ENCODE measurements at regions not wholly inside any gene's neighbourhood (a gene's known extent, or its start where the extent isn't known, plus 50 kb on each side); places are given as distances from the start of the nearest gene placed in this dataset.

DNA sequence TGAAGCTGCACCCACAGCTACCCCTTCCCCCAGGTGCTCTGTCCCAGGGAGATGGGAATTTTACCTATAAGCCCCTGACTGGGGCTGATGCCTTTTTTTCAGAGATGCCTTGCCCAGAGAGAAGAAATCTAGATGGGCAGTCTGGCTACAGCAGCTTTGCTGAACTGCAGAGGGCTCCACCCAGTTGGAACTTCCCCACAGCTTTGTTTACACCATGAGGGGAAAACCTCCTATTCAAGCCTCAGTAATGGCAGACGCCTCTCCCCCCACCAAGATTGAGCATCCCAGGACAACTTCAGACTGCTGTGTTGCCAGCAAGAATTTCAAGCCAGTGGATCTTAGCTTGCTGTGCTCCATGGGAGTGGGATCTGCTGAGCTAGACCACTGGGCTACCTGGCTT is 122.6 kb upstream of the MOCS1 start:
- no peak for DNase-seq

DNA sequence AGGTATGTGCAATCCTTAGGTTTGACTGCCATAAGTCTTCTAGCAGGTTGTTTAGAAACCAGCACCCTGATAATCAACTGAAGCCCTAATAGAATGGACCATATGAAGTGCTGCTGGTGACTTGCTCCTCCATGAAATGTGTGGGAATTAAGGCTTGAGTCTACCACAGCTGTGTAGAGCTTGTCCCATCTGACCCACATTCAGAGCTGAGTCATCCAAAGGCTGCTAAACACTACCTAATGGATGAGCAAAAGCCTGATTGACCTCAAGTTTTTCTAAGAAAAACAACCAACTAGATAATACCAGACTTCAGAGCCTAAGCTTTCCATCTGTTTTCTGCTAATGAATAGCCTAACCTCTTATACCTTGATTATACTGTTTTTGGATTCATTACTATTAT is 120.3 kb upstream of the MOCS1 start:
- no peak for DNase-seq

DNA sequence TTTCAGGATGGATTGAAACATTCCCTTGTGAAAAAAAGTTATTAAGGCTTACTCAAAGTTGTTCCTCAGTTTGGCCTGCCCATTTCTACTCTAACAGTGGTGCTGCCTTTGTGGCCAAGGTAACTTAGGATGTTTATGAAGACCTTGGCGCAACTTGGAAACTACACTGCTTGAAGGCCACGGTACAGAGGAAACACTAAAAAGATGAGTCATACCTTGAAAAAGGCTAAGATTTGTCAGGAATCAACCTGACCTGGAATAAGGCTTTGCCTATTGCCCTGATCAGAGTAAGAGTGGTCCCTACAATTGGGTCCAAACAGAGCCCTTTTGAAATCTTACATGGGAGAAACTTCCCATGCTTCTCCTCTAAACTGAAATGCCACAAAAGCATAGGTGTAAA is 119.9 kb upstream of the MOCS1 start:
- no peak for DNase-seq

DNA sequence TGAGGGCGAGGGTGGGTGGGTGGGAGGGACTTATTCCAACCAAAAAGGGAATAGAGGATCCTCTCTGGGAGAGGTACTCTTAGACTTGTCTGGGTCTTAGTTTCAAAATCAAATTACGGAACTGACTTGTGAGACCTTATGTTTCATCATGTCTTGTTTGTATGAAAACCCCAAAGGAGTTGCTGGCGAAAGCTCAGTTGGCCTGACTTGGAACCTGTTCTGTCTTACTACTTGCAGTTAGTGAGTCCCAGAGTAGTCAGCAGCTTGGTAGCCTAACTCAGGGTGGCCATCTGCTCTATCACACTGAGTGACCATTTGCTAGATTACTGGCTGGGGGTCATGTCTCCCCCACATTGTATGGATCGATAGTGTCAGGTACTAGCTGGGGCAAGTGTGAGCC is 114.9 kb upstream of the MOCS1 start:
- no peak for DNase-seq

DNA sequence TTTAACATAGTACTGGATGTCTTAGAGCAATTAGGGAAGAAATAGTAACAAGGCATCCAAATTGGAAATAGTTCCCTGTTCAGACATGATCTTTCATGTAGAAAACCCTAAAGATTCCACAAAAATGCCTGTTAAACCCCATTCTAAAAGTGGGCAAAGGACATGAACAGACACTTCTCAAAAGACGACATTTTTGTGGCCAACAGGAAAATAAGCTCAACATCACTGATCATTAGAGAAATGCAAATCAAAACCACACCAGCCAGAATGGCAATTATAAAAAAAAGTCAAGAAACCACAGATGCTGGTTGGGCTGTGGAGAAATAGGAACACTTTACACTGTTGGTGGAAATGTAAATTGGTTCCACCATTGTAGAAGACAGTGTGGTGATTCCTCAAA is 109.9 kb upstream of the MOCS1 start:
- no peak for DNase-seq

DNA sequence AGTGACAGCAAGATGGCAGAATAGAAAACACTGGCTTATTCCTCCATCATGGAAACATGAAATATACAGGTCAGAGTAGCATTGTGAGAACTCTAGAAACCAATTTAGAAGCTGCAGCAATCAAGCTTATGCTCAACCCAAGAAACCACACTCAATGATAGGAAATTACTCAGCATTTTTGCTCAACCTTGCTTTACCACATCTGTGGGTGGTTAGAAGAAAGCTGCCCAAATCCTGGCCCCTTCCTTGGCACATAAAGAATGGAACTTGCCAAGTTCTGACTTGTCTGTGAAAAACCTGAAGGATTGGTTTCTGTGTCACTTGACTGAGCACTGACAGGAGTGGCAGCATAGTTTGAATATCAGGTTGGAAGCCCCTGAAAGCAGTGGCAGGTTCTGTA is 108.0 kb upstream of the MOCS1 start:
- DNase-seq, result no peak

DNA sequence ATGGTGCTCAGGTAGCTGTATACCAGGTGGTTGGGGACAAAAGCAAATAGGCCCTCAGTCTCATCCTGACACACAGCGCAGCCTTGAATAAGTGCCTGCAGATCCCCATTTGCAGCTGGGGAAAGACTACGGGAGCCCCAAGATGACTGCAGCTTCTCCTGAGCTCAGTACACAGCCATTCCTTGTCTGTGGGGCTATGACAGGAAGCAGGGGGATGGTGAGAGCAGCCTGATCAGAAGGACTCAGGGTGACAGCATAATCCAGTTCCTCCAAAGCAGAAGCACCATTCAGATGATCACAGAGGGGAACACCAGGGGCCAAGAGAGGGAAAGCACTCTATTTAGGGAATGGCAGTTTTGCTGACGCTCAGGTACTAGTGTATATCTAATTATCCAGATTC is 104.8 kb upstream of the MOCS1 start:
- no peak for DNase-seq

DNA sequence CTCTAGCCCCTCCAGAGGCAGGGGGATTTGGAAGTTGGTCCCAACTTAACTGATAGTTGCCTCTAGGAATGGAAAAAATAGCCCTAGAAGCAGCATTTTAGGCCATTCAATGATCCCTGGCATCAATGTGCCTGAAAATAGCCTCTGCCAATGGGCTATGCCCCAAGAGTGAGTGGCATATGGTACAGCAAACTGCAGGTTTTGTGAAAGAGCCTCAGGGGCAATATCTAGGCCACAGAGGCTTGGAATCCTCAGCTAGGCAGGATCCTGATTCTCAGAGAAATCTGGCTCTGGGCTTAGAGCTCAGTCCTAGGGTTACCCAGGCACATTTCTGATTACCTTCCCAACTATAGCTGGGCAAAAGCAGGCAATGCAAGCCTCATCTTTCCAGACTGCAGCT is 104.4 kb upstream of the MOCS1 start:
- no peak for DNase-seq

DNA sequence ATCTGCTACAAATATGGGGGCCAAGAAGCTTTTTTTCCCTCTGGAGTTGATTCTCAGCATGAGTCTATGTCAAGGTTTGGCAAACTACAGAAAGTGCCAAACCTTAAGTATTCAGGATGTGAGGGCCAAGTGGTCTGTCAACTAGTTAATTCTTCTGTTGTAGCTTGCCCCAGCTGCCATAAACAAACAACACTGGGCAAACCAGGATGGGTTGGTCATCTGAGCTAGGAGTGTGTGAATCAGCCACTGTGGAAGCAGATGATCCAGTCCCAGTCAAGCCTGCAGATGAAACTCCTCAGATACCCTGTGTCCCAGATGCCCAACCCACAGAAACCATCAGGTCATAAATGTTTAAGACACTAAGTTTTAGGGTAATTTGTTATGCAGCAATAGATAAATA is 103.0 kb upstream of the MOCS1 start:
- DNase-seq, result no peak

DNA sequence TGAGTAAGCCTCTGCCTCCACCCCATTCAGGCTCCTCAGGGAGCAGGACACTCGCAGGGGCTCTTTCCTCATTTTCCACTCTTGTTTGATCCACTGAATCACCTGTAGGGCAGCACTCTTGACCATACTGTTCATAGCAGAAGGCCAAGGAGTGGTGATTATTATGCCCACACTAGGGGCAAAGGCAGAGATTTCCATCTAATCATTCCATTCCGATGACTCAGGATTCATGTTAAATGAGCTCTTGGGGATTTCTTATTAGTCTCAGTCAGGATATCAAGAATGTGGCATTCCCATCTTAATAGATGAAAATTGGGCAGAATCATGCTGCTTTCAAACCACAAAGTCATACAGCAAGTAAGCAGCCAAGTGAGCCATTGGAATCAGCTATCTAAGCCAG is 101.9 kb upstream of the MOCS1 start:
- no peak for DNase-seq

DNA sequence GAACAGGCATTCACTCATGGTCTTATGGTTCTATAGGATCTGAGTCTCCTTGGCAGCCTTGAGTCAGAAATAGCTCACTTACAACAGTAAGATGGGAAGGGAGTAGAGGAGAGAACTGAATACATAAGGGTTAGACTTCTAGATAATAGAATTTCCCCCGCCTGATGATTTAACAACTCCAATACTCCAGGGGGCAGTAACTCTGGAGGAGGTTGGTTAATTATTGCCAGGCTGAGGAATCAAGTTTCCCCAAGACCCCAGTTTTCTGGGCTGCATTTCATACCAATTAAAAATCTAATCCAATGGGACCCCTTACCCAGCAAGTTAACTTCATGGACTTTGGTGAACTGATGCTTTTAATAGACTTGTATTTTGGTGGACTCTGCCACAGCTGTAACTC is 94.2 kb upstream of the MOCS1 start:
- DNase-seq, result no peak

DNA sequence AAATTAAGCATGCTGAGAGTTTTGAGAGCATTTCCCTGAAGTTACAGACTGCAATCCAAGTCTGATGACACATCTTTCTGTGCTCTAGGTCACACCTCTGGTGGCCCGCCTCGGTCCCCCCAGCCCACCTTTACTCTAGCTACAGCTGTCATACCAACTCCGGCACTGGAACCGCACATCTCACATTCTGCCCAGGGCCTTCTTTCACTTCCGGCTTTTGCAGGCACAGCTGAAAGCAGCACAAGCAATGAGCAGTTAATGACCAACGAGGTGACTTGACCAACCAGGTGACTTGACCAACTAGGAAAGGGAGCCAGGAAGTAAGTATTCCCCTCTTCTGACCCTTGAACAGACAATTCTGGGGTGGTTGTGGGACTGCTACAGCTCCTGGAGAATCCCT is 88.6 kb upstream of the MOCS1 start:
- no peak for DNase-seq

DNA sequence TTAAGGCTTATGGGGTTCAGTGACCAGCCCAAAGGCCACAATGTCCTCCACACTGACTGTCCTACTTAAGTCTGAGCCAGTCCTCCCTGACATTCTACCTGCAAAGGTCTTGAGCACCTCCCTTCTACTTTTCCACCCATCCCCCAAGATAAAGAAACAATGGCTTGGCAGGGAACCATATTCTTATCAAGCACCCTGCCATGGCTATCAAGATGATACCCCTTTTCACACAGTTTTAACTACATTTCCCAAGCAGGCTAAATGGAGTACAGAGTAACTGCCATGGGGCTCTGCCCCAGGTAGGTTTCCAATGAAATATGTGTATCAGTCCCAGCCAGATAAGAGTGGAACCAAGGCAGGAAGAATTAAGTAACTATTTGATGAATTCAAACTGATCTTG is 85.9 kb upstream of the MOCS1 start:
- no peak for DNase-seq

DNA sequence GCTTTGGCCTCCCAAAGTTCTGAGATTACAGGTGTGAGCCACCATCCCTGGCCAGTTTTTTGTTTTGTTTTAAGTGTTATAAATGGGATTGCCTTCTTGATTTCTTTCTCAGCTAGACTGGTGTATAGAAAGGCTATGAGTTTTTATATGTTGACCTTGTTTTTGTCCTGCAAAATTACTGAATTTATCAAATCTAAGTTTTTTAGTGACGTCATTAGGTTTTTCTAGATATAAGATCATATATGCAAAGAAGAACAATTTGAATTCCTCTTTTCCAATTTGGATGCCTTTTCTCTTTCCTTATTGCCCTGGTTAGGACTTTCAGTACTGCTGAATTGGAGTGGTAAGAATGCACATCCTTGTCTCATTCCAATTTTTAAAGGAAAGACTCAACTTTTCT is 81.3 kb upstream of the MOCS1 start:
- DNase-seq, result no peak

DNA sequence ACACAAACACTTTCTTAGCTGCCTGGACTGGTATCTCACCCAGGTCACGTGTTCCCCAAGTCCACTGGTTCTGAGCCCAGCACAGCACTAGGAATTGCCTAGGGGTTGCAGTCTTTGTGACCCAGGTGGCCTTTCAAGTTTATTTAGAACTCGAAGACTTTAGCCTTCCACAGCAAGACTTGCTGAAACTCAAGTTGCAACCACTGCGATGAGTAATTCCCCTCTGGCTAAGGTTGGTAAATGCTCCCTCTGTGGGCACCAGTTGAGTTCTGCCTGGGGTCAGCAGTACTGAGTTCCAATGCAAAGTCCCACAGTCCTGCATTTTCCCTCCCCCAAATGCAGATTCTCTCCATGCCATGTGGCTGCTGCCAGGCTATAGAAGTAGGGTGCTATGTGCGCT is 77.6 kb upstream of the MOCS1 start:
- no peak for DNase-seq

DNA sequence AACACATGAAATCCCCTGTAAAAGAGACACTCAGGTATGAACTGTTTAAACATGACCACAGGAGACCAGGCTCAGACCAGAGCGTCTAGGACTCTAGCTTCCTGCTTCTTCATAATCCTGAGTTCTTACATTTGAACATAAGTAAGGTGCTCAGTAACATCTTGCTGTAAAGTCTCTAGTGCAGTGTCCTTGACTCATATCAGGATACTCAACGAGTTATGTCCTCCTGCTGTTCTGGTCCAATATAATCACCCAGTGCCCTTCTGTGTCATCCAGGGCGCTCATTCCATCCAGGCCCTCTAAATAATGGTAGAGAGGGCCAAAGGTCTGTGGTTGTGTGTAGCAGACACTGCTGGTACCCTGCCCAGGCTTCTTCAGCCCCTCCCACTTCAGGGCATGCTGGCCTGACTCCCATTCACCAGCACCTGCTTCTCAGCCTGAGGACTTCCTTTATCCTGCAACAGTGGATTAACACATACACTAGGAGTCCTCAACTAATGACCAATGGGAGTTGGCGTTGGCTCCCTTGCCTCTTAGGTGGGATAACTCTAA is 66.8 kb upstream of the MOCS1 start:
- DNase-seq, result no peak

DNA sequence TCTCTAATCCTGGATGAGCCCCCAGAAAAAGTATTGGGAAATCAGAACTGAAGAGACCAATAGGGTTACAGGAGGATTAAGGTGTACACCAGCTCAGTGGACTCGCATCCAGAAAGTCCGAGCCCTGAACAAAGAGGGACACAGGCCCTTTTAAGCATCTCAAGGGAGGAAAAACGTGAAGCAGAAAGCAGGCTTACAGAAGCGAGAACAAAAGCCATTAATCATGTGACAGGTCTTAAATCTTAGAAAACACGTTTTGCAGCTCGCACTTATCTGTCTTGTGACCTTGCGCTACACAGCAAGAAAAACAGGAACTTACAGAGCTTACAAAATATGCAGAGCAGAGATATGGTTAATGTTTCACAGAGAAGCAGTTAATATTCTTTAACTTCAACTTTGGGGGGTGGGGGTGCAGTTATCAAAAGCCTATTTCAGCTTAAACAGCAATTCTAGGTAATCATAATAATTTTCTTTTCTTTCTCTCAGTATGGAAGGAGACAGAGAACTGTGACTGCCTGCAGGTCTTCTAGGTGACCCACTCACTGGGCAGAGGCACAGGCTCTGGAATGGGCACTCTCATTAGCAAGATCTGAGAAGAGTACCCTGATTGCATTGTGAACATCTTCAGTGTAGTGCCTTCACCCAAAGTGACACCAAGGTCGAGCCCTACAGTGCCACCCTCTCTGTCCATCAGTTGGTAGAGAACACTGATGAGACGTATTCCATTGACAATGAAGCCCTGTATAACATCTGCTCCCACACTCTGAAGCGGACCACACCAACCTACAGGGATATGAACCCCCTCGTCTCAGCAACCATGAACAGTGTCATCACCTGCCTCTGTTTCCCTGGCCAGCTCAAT is 65.0 kb upstream of the MOCS1 start:
- DNase-seq, result no peak

DNA sequence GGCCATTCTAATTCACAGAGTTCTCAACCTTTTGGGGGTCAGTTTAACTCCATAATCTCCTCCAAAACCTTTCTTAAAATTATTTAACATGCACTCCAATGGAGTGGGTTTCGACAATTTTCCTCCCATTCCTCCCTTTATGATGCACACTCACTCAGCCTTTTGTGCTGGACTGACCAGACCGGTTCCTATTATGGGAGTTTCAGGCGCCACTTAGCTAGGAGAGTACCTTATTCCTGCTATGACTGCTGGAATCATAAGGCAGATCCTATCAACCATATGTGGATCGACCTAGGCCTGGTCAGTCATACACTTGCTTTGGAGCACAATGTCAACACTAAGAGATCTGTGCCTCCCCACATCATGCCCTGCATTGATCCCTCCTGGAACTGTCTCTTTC is 63.9 kb upstream of the MOCS1 start:
- no peak for DNase-seq

DNA sequence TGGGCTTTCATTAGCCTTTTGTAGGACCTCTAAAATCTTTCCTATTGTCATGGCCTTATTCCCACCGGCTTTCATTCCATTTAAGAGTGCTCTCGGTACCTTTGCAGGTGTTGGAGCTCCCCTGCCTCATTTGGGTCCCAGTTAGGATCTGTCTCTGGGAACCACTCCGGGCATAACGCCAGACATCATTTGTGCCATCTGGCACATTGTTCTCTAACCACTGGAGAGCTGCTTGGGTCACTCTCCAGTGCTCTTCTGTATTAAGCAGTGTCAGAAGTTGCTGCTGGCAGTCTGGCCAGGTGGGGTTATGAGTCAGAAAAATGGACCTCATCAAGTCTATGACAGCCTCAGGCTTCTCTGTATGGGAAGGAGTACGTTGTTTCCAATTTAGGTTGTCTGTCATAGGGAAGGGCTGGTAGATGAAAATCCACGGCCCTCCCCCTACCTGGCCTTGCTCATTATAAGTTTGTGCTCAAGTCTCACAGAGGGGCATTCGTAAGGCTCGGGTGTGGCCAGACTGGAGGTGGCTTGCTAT is 62.9 kb upstream of the MOCS1 start:
- no peak for DNase-seq

DNA sequence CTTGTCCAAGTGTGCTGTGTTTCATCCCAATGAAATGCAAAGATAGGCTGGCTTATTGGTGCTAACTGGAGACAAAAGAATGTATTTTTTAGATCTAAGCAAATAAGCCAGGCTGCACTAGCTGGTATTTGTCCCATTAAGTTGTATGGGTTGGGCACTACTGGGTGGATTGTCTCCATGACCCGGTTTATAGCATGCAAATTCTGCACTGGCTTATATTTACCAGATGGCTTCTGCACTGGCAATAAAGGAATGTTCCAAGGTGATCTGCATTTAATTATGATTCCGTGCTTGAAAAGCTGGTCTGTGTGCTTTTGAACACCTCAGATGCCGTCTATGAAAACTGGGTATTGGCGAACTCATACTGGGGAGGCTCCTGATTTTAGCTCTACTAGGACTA is 61.4 kb upstream of the MOCS1 start:
- no peak for DNase-seq

DNA sequence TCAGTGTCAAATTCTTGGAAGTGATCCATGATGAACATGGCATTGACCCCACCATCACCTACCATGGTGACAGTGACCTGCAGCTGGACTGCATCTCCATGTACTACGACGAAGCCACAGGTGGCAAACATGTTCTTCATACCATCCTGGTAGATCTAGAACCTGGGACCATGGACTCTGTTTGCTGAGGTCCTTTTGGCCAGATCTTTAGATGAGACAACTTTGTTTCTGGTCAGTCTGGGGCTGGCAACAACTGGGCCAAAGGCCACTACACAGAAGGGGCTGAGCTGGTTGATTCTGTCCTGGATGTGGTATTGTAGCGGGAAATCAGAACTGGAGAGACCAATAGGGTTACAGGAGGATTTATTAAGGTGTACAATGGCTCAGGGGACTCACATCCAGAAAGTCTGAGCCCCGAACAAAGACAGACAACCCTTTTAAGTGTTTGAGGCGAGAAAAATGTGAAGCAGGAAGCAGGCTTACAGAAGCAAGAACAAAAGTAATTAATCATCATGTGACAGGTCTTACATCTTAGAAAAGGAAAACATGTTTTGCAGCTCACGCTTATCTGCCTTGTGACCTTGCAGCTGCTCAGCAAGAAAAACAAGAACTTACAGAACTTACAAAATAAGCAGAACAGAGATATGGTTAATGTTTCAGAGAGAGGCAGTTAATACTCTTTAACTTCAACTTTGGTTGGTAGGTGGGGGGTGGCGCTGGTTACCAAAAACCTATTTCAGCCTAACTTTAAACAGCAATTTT is 58.8 kb upstream of the MOCS1 start:
- no peak for DNase-seq
